GM12891 (cell line): ENCODE measurements at regions not wholly inside any gene's neighbourhood (a gene's known extent, or its start where the extent isn't known, plus 50 kb on each side); places are given as distances from the start of the nearest gene placed in this dataset.

Experiments used
- POLR2A ChIP-seq: IDR thresholded peaks from 2 replicates; pipeline ENCODE4 v1.6.1; 2011; ENCODE audit warnings: low read depth, low read length, control low read depth
- POLR2AphosphoS5 ChIP-seq: IDR thresholded peaks from 2 replicates; pipeline ENCODE4 v1.6.1; 2011; ENCODE audit warnings: low read depth, low read length, control low read depth
- SPI1 ChIP-seq: IDR thresholded peaks from 2 replicates; pipeline ENCODE4 v1.6.1; 2011; ENCODE audit warnings: low read depth, low read length, control low read depth
- TAF1 ChIP-seq: IDR thresholded peaks from 2 replicates; pipeline ENCODE4 v1.6.1; 2011; ENCODE audit warnings: low read depth, low read length, control low read depth

DNA sequence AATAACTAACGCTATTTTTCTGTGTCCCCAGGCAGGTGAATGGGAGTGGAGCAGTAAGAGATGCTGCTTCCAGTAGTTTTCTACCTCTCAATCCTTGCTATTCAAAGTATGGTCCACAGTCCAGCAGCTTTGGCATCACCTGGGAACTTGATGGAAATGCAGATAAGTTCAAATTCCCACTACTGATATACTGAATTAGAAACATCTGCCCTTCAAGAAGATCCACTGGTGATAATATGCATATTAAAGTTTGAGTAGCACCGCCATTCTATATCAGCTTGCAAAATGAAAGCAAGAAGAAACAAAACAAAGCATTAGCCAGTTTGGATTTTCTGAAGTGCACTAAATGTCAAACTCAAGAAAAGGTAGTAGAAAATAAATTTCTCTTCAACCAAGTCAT is 906.2 kb upstream of the PCDH20 start:
- no peak for TF ChIP-seq POLR2AphosphoS5
- TF ChIP-seq POLR2A = no peak
- no peak for TF ChIP-seq SPI1
- TF ChIP-seq TAF1 = no peak
